ENCODE measurements at regions not wholly inside any gene's neighbourhood (a gene's known extent, or its start where the extent isn't known, plus 50 kb on each side); places are given as distances from the start of the nearest gene placed in this dataset.
A peak's percentile ranks its signal among the peaks of the same experiment; 100 is the strongest.

DNA sequence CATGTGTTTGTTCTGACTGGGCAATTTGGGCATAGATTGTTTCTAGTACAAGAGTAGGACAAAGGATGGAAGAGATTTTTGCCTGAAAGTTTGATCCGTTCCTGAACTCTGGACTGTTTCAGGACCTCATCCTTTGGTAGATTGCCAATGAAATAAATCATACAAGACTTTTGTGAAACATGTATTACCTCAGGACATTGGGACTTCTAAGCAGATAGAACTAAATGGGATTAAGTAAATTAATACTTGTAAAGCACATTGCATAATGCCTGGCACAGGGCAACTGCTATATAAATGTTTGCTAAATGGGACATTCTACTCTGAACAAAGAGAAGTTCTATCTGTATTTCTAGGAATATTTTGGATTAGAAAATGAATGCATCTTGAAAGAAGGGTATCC lies 164.8 kb upstream of the RPS6KA3 start:
- no peak for DNase-seq (ENCODE audit: low read depth)

DNA sequence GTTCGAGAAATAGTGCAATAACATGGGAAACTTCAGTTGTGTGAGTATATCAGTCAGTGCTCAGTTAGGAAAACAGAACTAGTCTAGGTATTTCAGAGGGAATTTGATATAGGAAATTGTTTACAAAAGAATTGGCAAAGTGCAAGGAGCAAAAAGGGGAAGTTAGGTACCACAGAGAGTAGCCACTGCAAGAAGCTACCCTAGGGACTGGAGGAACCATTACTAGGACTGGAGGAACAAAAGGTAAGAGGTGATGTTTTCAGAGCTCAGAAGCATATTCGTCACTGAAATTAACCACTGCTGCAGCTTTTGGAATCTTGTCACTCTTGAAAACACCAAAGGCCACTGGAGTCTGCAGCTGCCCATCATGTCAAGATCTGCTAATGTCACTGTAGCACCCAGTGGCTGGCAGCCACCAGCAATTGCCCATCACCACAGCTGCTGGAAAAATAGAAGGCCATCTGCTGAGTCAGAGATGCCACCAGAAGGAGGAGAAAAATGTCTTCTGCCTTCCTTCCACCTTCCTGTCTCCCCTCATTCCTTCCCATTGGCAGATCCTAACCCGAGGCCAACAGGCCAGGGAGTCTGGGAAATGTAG lies 160.6 kb upstream of the RPS6KA3 start:
- no peak for DNase-seq (ENCODE audit: low read depth)

DNA sequence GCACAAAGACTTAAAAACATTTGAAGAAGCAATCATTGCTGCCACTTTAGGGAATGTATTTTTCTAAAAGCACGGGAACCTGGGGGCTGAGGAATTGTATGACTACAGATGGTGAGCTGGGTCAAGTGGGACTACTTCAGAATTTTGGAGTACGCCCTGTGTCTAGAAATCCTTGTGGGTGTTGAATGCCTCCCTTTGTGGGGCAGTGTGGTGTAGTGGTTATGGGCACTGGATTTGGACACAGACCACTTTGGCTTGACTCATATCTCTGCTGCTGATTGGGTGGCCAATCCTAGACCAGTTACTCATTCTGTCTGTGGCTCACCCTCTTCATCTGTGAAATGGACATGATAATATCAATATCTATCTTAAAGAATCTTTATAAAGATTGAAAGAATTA lies 155.0 kb upstream of the RPS6KA3 start:
- DNase-seq (ENCODE audit: low read depth): no peak

DNA sequence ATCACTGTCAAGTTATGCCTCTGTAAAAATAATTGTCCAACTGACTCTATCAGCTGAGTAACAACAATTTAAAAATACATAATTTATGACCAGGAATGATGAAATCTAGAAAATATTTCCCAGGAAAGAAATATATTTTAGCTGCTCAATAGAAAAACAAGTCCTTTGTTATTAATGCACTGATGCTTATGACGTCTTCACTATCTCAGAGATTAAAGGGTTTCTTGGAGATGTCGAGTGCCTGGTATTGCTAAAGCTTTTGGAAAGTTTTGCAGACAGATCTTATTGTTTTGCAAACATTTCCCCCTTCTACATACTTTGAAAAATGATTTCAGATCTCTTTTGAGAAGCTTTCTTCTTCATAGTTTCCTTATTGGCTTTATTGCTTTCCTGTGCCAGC lies 154.6 kb upstream of the RPS6KA3 start:
- no peak for DNase-seq (ENCODE audit: low read depth)

DNA sequence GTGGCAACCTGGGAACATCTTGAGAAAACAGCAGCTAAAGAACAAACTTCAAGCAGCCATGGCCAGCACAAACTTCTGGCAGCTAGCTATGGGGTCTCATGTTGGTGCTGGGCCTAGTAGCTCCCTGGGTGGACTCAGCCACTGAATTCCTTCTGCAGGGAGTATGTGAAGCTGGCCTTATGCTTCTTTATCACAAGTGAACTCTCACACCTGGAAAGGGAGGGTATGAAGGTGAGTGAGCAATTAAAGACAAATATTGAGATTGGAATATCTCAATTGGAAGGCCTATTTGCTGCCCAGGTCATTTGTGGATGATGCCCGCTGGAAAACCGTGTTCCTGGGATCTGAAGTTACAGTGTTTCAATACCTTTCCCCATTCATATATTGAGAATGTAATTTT lies 153.3 kb upstream of the RPS6KA3 start:
- no peak for DNase-seq (ENCODE audit: low read depth)

DNA sequence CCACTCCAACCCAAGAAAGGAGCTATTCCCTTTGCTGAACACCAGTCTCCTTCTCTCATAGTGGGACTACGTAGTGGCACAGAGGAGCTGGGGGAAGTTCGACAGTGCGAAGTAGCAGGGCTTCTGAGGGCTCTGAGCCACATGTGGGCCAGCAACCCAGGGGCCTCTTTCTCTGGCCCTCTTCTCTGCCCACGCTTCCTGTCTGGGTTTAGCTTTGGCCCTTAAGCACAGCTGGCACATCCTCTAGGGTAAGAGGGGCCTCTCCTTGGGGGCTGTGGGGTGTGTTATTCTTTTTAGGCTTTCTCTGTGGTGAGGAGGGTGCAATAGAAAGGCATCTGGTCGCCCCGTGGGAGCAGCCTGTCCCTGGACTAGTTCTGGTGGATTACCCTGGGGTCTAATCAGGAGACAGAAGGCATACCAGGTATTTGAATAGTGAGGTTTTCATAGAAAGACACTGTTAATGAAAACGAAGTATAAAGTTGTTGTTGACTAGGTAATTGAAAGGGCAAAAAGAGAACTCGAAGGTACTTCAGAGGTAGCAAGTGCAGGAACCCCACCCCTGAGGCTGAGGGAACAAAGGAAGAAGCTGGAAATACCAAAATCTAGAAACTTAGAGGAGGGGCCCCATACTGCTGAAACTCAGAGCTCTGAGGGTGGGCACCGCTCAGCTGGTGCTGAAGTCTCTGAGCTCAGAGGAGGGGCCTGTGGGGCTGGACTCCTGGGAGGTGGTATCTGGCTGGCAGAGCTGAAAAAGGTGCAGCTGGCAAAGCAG lies 151.9 kb upstream of the RPS6KA3 start:
- DNase-seq (ENCODE audit: low read depth): no peak

DNA sequence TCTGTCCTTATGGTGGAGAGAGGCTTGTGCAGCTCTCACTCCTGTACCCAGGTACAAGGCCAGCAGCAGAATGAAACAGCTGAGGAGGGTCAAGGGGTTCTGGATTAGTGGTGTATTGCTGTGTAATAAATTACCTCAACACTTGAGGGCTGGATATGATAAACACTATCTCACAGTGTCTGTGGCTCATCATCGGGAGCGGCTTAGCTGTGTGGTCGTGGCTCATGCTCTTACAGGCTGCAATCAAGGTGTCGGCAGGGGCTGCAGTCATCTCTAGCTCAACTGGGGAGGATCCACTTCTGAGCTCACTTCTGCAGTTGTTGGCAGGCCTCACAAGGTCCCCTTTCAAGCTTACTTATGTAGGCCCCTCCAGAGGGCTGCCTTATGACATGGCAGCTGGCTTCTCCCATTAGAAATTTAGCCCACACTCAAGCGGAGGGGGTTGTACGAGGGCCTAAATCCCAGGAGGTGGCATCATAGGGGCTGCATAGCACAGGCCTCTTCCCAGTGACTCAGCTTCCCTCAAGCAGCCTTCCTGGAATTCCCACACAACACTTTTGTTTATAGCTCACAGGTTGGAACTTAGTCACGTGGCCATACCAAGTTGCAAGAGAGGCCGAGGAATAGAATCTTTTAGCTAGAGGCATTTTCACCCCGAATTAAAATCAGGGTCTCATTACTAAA lies 148.2 kb upstream of the RPS6KA3 start:
- no peak for DNase-seq (ENCODE audit: low read depth)

DNA sequence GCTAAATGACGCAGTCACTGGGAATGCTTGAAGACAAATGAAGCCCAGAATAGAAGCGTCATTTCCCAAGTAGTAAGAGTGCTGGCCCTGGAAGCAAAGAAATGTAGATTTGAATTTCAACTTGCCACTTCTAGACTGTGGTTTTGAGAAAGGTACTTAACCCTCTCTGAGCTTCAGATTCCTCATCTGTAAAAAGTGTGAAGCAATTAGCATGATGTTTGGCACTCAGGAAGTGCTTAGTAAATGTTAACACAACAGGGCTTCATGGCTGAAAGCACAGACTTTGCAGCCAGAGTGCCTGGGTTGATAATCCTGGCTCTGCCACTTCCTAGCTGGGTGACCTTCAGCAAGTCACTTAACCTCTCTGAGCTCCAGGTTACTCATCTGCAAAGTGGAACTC lies 147.4 kb upstream of the RPS6KA3 start:
- DNase-seq (ENCODE audit: low read depth): no peak

DNA sequence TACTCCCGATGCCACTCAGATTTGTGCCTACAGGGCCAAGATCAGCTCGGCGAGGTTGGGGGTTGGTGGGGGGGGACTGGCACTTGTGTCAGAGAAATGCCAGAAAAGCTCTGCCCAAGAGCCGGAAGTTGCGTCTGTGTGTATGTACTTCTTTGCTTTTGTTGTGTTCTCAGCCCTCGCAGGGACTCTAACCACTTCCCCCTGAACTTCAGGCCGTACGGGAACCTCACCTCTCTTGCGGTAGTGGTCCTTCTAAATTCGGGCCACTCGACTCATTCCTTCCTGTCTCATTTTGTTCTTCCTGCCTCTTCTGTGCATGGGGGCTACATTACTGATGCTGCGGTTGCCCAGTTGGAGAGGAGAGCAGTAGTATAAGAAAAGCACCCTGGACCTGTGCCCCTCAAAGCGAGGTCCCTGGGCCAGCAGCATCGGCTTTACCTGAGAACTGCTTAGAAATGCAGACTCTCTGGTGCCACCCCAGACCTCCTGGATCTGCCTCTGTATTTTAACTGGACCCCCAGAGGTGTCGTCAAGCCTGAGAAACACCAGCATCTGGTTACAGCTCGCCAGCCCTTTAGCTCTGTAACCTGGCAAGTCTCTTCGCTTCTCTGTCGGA lies 146.3 kb upstream of the RPS6KA3 start:
- DNase-seq (ENCODE audit: low read depth): peak; percentile 14

DNA sequence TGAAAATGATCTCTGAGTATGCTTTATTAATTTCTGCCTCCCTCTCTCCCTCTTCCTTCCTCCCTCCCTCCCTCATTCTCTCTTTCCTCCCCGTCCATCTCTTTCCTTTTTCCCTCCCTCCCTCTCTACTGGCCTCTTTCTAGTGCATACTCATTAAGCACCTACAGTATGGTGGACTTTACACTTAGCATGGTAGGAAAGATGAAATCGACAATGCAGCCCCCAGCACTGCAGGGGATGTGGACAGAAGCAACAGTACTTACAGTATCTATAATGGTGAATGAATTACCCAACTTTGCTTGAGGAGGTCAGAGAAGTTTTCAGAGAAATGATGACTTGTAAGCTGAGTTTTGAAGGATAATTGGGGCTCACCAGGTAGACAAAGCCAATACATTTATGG lies 143.8 kb upstream of the RPS6KA3 start:
- DNase-seq (ENCODE audit: low read depth): no peak

DNA sequence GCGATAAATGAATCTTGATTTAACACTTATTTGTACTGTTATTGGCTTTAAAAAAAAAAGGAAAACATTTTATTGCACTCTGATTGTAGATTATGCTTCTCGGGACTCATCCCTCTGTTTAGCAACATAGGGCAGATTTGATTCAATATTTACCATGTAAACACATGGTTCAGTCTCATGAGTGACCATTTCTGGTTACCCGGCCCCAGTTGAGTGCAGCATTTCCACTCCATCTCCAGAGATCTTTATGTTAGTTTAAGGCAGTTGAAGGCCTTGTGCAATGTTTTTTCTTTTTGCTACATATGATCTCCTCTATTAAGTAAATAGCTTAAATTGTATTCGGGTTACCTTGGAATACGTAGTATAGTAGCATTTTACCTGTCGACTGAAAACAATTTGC lies 143.3 kb upstream of the RPS6KA3 start:
- DNase-seq (ENCODE audit: low read depth): no peak

DNA sequence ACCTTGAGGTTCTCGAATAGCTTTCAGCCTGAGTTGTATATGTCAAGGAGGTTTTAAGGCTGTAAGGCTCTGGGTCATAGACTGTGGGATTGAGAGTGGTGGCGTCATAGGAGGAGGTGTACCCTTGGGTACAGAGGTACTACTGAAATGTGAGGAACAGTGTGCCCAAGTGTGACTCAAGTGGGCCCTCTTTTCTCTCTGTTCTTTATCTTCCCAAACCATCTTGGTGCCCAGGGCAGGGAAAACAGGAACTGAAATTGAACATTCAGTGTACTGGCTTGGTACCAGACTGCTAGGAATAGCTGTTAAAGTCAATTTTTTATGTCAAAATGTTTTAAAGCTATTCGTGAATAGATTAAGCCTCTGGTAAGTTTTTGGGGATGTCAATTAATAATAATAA lies 136.2 kb upstream of the RPS6KA3 start:
- DNase-seq (ENCODE audit: low read depth): no peak

DNA sequence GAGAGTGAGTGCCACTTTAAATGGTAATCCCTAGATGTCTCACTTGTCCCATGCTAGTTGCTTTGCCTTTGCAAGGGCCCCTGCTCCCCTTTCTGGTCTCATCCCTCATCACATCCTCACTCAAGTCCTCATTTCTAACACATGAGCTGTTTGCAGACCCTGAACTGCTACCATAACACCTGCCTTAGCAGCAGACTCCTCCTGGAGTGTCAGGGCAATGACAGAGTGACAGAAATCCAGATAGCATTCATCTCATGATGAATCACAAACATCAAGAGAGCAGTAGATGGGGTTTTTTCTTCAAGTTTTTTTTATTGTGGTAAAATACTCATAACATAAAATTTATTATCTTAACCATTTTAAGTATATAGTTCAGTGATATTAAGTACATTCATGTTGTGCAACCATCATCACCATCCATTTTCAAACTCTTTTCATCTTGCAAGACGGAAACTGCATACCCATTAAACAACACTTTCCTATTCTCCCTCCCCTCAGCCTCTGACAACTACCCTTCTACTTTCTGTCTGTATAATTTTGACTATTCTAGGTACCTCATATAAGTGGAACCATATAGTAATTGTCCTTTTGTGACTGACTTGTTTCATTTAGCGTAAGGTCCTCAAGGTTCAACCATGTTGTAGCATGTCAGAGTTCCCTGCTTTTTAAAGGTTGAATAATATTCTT lies 133.2 kb upstream of the RPS6KA3 start:
- DNase-seq (ENCODE audit: low read depth): no peak

DNA sequence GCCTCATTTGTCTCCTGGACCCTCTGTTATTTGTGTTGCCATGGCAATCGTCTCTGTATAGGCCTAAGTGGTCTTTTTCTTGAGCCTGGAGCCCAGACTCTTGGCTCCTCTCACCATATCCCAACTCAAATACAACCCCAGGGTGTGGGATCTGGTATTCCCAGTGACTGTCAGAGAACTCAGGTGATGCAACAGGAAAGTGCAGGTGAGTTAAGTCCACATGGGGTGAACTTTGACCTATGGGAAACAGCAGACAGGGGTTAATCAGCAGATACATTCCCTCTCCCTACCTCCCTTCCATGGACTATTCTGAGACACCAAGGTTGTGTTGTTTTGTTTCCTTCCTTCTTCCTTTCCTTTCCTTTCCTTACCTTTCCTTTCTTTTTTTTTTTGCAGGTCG lies 130.9 kb upstream of the RPS6KA3 start:
- no peak for DNase-seq (ENCODE audit: low read depth)

DNA sequence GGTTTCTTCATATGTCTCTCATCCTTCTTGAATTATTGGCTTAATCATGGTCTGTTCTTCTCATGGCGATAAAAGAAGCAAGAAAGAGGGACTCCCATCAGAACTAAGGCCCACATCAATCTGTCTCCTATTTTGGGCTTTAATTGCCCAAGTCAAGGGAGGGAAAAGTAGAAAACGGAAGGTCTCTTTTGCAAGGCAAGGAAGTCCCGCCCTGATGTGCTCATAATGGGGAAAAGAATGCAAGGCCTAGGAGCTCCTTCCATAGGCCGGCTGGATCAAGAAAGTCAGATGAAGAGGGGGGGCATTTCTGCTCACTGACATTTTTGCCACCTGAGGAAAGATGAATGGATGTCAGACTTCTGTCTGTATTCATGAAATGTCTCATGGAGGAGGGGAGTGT lies 127.7 kb upstream of the RPS6KA3 start:
- DNase-seq (ENCODE audit: low read depth): no peak

DNA sequence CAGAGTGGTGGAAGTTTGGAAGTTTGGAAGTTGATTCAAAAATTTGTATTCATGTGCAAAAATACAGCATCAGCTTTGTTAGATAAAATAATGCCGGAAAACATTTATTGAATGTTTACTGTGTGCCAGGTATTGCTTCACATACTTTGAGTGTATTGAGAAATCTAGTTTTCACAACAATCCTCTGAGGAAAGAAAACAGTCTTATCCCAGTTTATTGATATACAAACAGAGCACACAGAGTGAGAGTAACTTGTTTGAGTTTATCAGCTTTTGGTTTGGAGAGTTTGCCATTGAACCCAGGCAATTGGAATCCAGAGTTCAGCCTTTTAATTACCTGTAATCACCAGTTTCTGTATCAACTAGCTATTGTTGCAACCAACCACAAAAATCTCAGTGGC lies 127.2 kb upstream of the RPS6KA3 start:
- DNase-seq (ENCODE audit: low read depth): no peak

DNA sequence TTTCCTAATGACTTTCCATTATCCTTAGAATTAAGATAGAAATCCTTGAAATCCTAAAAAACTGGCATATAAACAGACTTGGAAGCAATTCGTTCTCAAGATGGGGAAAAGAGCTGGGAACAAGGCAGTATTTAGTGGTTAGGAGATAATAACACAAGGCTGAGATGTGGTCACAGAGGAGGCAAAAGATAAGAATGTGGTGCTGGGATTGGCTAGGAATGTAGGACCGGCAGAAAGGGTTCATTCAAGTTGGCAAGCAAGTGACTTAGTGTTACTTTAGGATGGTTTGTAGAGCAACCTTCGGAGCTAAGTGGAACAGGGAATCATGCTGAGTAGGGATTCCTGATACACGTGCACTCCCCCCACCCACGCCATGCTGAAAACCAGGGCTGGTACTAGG lies 121.9 kb upstream of the RPS6KA3 start:
- DNase-seq (ENCODE audit: low read depth): no peak

DNA sequence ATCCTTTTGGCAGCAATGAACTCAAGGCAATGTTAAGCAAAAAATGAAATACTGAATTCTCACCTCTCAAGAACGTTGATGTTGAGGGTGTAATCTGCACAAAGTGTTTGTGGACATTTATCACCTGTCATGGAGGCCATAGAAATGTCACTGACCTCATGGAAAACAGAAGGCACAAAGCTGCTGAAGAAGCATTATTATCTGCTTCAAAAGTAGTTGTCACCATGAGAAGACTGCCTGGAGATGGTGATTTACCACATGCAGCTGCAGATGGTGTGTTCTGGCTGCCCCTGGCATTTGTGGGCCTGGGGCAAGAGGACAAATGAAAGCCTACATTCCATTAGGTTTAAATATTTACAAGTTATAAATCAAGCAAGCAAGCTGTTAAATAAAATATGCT lies 116.8 kb upstream of the RPS6KA3 start:
- DNase-seq (ENCODE audit: low read depth): no peak

DNA sequence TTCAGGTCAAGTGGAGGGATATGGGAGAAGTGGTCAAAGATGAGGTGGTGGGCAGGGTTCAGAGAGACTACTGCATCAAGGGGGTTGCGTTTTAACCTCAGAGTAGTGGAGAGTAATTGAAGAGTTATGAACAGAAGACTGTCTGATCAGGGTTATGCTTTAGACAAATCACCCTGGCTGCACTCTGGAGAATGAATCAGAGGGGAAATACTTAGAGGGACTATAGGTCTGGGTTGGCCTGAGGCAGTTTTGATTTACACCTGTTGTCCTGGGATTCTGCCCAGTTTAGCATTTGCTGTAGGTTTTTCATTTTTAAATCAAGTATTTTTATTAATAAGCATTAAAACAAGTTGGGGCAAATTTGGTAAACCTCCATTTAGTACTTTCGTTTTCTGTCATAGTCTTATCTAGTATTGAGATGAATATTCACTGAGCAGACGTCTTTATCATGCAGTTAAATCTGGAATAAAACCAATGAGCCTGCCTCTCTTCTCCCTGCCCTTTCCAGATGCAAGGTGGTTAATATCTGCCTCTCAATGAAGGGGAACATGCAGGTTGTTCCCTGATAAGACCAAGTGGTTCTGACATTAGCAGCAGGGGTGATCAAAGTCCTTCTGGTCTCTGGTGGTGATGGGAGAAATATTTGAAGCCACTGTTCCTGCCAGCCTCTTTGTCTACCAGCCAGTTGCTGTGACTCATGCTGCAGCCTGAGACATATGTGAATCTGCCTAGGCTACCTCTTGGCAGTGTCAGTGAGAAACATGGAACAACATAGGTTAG lies 116.0 kb upstream of the RPS6KA3 start:
- no peak for DNase-seq (ENCODE audit: low read depth)

DNA sequence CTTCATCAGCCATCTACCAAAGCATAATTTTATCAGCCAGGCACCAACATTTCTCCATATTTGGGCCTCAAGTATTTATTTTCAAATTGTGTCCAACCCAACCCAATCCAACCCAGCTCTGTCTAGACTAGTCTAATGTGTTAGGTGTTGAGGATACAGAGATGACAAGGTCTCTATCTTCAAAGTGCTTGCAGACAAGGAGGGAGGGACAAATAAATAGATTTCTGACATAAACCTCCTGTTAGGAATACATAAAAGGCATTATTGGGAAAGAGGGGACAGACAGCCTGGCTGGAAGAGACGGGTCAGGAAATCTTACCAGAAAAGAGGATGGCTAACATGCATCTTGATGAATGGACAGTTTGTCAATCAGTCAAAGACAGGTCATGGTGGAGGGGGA lies 115.4 kb upstream of the RPS6KA3 start:
- DNase-seq (ENCODE audit: low read depth): no peak

DNA sequence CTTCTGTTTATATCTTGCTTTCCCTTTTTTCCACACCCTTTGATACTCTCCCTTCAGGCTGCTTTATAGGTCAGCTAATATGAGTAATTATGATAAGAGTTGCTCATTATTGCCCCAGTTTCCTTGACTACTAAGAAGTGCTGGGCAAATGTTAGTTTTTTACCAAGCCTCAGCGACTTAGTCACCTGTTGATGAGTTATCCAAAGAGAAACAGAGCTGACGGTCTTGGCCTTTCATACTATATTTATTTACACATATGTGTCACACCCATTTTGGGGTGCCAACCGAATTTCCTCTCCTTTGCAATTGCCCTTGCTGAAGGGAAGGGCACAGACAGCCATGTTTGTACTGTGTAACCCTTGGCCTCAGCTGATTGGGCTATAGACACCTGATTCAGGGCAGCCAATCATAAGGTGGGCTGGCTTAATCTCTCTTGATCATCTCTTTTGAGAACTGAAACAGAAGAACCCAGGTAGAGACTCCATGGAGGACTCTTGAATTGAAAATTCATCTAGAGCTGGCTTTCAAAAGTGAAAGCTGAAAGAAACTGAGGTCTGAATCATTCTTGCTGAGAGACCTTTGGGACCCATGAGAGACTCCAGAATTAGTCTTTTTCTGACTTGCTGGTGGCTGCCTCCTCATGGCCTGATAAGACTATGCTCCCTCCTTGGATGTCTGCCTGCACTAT lies 111.7 kb upstream of the RPS6KA3 start:
- no peak for DNase-seq (ENCODE audit: low read depth)

Data from T-helper 22 cell (primary cell).